Psoas muscle (tissue), 7 donors: ENCODE measurements at regions not wholly inside any gene's neighbourhood (a gene's known extent, or its start where the extent isn't known, plus 50 kb on each side); places are given as distances from the start of the nearest gene placed in this dataset.

ENCODE experiments used
- ATAC-seq, 4 donors: fragments of 200-7000 bp; cut with Tn5 transposase; one replicate each; pipeline ENCODE4 v1.9.1; 2020; ENCODE audit warnings: moderate library complexity in 3 of 4, mild to moderate bottlenecking in 2 of 4
- DNase-seq, 2 donors: peaks; one replicate each; pipeline ENCODE4 v3.0.0-alpha.2; 2020
- H3K27ac ChIP-seq: fragments of 200-600 bp; one replicate; pipeline ENCODE4 v1.8.0; 2022
- H3K27me3 ChIP-seq, 3 donors: fragments of 200-600 bp in 1 of 3; one replicate each; pipeline versions ENCODE4 v1.6.1 to v1.8.0; 2013 to 2022; ENCODE audit warnings: low read length in 2 of 3, mild to moderate bottlenecking in 2 of 3, moderate library complexity in 1 of 3; ENCODE audit not compliant: insufficient read depth in 3 of 3
- H3K36me3 ChIP-seq, 2 donors: fragments of 200-600 bp in 1 of 2; one replicate each; pipeline versions ENCODE4 v1.6.1 to v1.8.0; 2013 to 2022; ENCODE audit warnings: low read depth in 1 of 2, mild to moderate bottlenecking in 1 of 2, moderate library complexity in 1 of 2; ENCODE audit not compliant: insufficient read depth in 1 of 2
- H3K4me1 ChIP-seq: fragments of 200-600 bp; one replicate; pipeline ENCODE4 v1.8.0; 2022
- H3K4me3 ChIP-seq: fragments of 200-600 bp; one replicate; pipeline ENCODE4 v1.8.0; 2022; ENCODE audit warnings: mild to moderate bottlenecking
- H3K9me3 ChIP-seq: fragments of 200-600 bp; one replicate; pipeline ENCODE4 v1.8.0; 2022
- WGBS, 3 donors: extraction: QIAGEN DNeasy Blood & Tissue Kit; methylation state at CpG; one replicate each; pipeline versions ENCODE4 v1.1.6 to v1.1.7; 2013; 5-methylcytosine and 5-hydroxymethylcytosine counted together
- intact Hi-C, 2 donors: fragments of 100-400 bp; cut with DNase I; formaldehyde crosslinking; loops; one replicate each; pipeline versions ENCODE4 v1.11.0 to v1.14.2; 2022
- TF ChIP-seq, protein P1 (sequence below): fragments of 200-600 bp; IDR thresholded peaks from one replicate; pipeline ENCODE4 v1.8.0; 2022; ENCODE audit warnings: antibody characterized with exemption
- donor health status: healthy with polysubstance abuse.
- donor health status: DM: no; HTN: no; CAD: no; lungs with moderate emphysema.
- donor health status: Bipolar disorder and iron deficiency.
- donor health status: healthy.
- donor health status: DM: yes; HTN: yes; CAD: no.
- donor health status: DM: no; HTN: no; CAD: no.
- donor health status: DM: yes; HTN: yes; CAD: no.

DNA sequence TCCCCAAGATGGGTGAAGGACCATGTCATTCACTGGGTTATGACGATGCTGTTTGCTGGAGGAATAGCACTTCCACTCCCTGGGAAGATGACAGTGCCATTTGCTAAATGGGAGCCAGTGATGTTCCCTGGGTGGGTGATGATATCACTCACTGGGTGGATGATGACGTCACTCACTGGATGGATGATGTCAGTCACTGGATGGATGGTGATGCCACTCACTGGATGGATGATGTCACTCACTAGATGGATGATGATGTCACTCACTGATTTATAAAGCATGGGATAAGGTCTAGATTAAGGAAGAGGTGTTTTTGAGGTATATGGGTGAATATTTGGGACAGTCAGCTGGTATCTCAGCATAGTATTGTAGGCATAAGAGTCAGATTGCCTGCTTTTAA, 457.2 kb downstream of the AJAP1 start:
- no peak overlapping the region for H3K4me3 ChIP-seq
- H3K27me3 ChIP-seq, result peaks cover 0 to 3% (median 0%) of the 10 kb centered on the region in 3 donors
- no peaks in the 10 kb centered on the region for H3K9me3 ChIP-seq
- TF ChIP-seq, protein P1, sequence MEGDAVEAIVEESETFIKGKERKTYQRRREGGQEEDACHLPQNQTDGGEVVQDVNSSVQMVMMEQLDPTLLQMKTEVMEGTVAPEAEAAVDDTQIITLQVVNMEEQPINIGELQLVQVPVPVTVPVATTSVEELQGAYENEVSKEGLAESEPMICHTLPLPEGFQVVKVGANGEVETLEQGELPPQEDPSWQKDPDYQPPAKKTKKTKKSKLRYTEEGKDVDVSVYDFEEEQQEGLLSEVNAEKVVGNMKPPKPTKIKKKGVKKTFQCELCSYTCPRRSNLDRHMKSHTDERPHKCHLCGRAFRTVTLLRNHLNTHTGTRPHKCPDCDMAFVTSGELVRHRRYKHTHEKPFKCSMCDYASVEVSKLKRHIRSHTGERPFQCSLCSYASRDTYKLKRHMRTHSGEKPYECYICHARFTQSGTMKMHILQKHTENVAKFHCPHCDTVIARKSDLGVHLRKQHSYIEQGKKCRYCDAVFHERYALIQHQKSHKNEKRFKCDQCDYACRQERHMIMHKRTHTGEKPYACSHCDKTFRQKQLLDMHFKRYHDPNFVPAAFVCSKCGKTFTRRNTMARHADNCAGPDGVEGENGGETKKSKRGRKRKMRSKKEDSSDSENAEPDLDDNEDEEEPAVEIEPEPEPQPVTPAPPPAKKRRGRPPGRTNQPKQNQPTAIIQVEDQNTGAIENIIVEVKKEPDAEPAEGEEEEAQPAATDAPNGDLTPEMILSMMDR, result no peak
- no peaks in the 10 kb centered on the region for H3K36me3 ChIP-seq
- no peak for DNase-seq
- no peak for ATAC-seq
- H3K4me1 ChIP-seq, result no peaks in the 10 kb centered on the region
- WGBS, 3 donors, result 78 to 84% (median 80%) methylated on average over 2 of the region's 2 CpGs
- intact Hi-C loops, result no loop called here
- no peak overlapping the region for H3K27ac ChIP-seq

DNA sequence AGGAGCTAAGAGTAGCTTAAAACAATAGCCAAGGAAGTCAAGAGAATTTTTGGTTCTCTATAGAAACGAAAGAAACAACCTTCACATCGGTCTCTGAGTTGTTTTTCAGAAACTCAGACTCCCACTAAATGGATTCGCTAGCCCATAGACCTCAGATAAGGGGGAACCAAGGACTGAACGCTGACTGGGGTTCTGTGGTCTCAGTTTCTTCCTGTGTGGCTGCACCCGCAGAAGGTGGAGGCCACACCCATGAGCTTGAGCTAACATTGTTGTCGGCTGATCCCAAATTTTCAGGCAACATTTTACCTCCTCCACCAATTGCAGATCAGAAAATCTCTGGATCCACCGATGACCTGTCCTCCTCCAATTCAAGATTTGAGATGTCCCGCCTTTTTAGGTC, 456.1 kb downstream of the AJAP1 start:
- Histone ChIP-seq H3K4me3 (no peak overlapping the region), H3K27me3 (peaks cover 0 to 3% (median 0%) of the 10 kb centered on the region in 3 donors), H3K4me1 (no peaks in the 10 kb centered on the region), H3K36me3 (no peaks in the 10 kb centered on the region), H3K9me3 (no peaks in the 10 kb centered on the region), H3K27ac (no peak overlapping the region)
- TF ChIP-seq, protein P1, result no peak
- 78 to 83% (median 81%) methylated on average over 8 of the region's 8 CpGs for WGBS, 3 donors
- DNase-seq, result no peak
- no peak for ATAC-seq
- intact Hi-C loops, result no loop called here

DNA sequence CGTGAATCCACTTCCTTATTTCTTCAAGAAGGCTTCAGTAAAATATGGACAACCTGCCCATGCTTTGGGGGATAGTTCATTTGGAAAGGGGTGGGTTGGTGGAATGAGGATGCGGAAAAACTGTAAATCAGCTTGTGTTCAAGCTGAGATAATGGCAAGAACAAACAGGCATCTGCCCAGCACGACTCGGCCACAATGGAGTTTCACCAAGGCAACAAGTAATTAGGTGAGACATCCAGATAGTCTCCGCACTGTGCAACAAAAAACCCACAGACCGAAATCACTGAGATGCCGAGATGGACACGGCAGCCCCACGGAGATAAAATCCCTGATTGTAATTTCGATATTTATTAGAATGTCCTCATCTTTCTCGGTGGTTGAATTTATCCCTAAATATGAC, 455.2 kb downstream of the AJAP1 start:
- Histone ChIP-seq H3K27ac (no peak overlapping the region), H3K27me3 (peaks cover 0 to 3% (median 0%) of the 10 kb centered on the region in 3 donors), H3K36me3 (no peaks in the 10 kb centered on the region), H3K9me3 (no peaks in the 10 kb centered on the region), H3K4me3 (no peak overlapping the region), H3K4me1 (no peaks in the 10 kb centered on the region)
- DNase-seq (no peak), ATAC-seq (no peak)
- intact Hi-C loops, result no loop called here
- TF ChIP-seq, protein P1, result no peak
- WGBS, 3 donors, result 65 to 71% (median 70%) methylated on average over 11 of the region's 11 CpGs

DNA sequence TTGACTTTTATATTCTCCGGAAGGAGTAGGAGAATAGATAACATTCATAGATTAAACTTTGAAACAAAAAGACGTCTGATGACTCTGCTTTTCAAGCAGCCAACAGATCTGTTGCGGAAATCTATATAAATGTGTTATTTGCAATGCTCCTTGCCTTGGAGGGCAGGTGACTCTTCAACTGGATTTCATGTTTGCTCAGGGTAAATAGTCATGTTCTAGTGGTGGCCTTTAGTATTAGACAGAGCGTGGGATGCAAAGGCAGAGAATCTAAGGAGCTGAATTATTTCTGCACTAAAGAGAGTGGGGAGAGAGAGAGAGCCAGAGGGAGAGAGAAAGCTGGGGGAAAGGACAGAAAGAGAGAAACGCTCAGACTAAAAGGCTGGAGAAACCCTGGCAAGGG, 454.3 kb downstream of the AJAP1 start:
- 69 to 76% (median 73%) methylated on average over 5 of the region's 5 CpGs for WGBS, 3 donors
- intact Hi-C loops, result no loop called here
- ATAC-seq (no peak), DNase-seq (no peak)
- Histone ChIP-seq H3K4me1 (no peaks in the 10 kb centered on the region), H3K27me3 (peaks cover 0 to 3% (median 0%) of the 10 kb centered on the region in 3 donors), H3K36me3 (no peaks in the 10 kb centered on the region), H3K9me3 (no peaks in the 10 kb centered on the region), H3K4me3 (no peak overlapping the region), H3K27ac (no peak overlapping the region)
- TF ChIP-seq, protein P1, result no peak

DNA sequence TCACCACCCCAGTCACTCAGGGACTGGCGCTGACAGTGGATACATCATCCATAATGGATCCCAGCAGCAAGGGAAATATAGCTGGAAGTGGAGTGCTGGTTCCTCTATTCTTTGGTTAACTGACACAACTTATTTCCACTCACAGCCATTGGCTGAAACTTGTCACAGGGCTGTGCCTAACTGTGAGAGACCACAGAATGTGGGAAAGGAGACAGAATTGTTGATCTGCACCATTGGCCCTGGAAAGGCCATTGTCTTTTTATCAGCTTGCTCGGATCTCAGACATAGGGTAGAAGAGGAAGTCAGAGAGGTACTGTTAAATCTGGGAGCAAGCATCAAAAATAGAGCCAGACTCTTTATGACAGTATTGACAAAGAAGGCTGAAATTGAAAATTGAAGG, 451.3 kb downstream of the AJAP1 start:
- Histone ChIP-seq H3K27ac (no peak overlapping the region), H3K27me3 (no peaks in the 10 kb centered on the region), H3K9me3 (no peaks in the 10 kb centered on the region), H3K4me1 (no peaks in the 10 kb centered on the region), H3K36me3 (no peaks in the 10 kb centered on the region), H3K4me3 (no peak overlapping the region)
- no peak for DNase-seq
- intact Hi-C loops, result no loop called here
- ATAC-seq, result no peak
- WGBS, 3 donors, result 67 to 84% (median 79%) methylated on average over 2 of the region's 2 CpGs
- TF ChIP-seq, protein P1, result no peak
